NCI-H526 treated with DMSO at 0.1 percent for 48 hours (cell line): ENCODE measurements at regions not wholly inside any gene's neighbourhood (a gene's known extent, or its start where the extent isn't known, plus 50 kb on each side); places are given as distances from the start of the nearest gene placed in this dataset.
A peak's percentile ranks its signal among the peaks of the same experiment; 100 is the strongest.

Experiments used
- DNase-seq: peaks from one replicate; lab custom pipeline; 2025; lab: John Stamatoyannopoulos, UW

DNA sequence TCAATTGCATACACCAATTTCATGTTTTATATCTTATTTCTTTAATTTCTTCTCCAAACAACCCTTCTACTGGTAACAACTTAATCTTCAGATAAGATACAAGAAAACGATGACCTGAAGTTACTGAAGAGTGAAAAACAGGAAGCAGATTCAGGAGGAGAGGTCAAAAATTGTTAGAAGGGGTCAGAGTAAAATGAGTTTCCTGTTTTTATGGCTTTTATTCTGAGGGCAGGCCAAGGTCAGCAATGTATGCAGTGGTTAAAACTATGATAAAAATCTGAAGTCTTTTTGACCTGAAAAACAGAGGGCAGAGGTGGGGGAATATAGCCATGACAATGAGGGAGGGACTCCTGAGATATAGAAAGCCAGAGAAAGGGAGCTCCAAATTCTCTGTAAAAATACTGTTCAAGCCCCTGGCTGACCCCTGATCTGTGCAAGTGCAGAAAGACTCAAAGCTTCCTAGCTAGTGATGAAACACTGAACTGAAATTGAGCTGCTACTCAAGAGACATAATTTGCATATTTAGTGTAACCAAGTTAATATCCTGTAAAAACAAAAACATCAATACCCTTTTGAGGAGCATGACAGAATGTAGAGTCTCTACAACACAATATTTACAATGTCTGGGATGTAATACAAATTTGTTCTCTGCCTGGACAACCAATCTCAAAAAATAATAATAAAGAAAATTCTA, 514.3 kb upstream of the SEL1L start:
- no peak for DNase-seq

DNA sequence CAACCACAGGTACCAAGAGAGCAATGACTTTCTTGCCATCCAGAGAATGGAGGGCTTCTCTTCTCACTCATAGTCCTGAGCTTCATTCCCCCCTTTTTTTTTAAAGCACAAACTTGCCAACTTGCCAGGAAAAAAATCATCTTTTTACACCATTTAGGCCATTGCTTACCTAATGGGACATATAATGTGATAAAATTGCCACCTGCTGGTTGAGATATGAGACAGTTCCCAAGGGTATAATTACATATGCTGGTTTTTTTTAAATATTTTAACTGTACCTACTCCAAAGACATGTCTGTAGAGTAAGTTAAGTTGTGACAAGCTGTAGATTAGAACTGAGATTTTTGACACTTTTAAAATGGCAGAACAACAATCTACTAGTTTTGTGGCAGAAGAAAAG, 519.1 kb upstream of the SEL1L start:
- DNase-seq = no peak

DNA sequence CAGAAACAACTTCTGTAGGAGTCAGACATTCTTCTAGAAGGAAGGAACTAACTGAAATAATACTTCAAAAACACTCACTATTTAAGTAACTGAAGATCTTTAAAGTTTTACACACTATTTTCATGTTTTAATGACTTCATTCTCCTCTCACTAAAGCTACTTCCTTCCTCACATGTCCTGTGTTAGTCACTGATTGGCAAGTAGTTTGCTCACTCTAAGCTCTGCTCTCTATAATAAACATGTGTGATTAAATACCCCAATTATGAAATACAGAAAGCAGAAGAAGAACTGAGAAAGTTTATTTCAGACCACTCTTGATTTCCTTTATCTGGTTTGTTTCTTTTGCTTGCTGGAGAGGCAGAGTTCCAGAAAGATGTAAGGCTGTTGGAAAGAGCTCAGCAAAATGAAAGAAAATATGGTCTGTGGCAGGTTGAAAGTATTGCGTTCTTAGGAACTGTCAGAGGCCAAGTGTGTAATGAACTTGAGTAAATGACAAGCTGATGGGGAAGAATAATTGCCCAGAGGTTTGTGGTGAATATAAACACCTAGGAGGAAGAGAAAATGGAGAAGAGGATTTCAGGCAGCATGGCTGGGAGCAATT, 522.0 kb upstream of the SEL1L start:
- no peak for DNase-seq

DNA sequence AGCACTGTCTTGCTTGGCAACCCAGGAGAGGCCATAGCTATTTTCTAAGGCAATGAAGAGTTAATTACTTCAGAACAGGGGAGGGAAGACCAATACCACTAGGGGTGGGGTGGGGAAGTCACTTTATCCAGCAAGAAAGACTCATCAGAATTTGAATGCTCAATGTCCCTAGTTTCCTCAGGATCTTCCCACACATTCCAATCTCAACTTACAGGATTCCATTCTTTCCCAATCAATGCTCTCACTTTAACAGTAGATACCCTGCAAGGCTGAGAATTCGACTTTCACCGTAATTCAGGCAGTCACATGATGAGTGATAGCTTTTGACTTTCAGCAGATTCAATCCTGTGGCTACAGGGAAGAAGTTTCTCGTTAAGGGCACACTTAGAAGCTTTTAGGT, 526.6 kb upstream of the SEL1L start:
- DNase-seq = no peak

DNA sequence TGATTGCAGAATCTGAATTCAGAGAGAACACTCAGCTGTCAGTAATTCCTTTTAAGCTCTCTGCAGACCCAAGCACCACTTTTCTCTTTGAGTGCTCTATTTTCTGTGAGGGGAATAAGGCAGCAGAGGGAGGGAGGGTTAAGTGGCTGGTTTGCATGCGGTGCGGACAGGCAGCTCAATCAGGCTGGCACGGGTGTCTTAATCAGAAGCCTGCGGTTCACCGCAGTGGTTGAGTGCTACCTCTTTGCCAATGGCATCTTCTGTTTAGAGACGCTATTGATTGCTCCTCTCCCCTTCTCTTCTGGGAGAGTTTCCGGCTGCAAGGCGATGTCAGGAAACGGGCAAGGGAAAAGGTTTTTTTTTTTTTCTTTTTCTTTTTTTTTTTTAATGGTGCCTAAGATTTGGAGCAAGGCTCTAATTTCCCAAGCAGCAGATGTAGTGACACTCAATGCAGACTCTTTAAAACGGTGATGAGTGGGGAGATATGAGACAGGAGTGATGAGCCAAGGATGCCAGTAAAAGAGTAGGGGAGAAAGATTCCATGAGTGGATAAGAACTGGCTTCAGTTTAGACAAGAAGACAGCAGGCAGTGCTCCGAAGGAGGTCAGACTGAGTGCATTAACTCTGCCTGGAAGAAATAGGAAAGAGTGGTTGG, 533.7 kb upstream of the SEL1L start:
- peak; percentile 38 for DNase-seq

DNA sequence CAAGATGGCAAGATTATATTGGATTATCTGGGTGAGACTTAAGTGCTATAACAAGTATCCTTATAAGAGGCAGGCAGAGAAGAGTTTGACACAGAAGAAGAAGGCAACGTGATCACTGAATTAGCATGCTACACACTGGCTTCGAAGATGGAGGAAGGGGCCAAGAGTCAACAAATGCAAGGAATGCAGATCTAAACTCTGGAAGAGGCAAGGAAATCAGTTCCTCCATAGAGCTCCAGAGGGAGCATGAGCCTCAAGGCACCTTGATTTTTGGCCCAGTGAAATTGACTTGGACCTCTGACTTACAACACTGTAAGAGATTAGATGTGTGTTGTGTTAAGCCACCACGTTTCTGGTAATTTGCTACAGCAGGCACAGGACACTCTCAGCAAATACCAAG, 536.4 kb upstream of the SEL1L start:
- DNase-seq = no peak

DNA sequence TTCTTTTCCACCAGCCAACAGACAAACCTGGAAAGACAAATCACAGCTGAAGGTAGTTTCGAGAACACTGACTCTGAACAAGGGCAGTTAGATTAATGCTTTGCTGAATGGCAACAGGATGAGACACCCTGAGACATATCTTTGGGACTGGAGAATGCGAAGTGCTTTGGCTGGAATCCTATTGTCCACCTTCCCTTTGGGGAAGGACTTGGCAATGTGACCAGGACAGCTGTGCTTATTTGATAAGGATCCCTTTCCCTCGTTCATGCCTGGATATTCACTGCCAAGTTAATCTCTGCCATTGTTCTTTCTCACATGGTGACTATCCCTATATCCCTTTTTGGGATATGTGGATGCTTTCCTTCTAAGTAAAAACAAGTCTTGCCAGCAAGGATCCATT, 537.1 kb upstream of the SEL1L start:
- no peak for DNase-seq

DNA sequence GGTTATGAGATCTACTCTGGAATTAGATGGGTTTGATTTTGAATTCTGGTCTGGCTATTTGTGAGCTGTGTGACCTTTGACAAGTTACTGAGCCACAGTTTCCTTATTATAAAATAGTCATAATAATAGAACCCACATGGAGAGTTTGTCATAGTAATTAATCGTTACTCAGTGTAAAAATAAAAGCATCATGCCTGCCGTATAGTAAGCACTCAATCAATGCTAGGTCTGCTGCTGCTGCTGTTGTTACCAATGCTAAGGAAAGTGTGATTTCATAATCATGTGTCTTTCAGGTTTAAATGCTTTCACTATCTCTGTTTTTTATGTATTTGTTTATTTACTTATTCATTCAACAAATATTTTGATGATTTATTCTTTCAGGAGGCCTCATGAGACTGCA, 539.9 kb upstream of the SEL1L start:
- DNase-seq = no peak

DNA sequence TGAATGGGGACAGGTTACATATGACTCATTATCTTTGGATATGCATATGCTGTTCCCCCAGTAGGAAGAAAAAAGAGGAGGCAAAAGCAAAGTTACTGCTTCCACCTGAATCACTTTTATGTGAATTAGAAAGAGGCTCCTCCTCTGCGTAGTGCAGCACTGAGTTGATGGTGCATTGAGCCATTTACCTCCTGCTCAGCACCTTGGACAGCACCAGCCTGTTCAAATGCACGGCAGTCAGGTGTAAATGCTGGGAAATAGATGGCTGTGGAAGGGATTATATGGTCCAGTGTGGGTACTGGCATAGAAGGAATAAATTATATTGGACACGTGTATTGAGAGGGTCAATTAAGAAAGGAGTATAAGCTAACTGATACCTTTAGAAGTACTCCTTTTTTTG, 541.9 kb upstream of the SEL1L start:
- no peak for DNase-seq

DNA sequence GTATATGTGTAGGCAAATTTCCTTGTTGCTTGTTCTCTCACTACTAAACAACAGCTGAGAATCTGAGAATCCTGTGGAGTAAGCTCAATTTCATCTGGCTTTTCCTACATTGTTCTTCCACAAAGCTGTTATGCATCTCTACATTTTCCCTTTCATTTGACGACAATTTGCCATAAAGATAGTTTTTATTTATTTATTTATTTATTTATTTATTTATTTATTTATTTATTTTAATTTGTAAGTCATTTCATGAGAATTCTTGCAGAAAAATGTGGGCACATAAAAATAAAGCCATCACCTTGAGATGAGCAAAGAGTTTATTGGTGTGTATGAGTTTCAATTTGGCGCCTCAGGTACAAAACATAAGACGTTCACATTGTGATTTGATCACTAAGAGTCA, 545.9 kb upstream of the SEL1L start:
- DNase-seq = no peak

DNA sequence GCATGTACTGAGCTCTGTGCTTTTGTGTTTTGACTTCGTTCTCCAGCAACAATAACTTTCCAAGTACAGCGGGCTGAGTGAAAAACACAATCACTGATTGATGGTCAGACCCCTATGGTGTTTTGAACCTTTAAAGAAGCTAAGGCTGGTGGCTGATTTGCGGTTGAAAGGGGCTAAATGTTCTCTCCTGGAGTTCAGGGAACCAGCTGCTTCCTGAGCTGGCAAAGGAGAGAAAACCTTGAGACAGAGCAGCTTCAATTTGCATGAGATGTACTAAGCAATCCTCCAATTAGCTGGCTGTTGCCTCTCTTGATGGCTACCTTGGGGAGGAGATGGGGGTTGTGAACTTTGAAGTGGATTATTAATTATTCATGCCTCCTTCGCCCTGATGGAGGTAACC, 546.7 kb upstream of the SEL1L start:
- no peak for DNase-seq

DNA sequence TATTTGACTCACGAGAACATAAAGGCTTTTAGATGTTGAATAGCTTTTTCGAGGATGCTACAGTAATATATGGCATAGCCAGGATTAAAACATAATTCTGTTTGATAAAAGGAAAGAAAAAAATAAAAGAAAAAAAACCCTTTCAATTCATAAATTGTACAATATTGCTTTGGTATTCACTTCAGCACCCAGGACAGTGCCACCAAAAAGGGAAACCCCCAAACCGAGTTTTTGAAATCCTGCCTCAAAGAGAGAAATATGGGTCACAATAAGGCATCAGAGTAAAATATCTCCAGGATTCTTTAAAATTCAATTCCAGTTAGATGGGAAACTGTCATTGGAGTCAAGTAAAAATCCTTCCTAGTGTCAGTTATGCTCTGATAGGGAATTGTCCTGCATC, 551.2 kb upstream of the SEL1L start:
- DNase-seq = no peak

DNA sequence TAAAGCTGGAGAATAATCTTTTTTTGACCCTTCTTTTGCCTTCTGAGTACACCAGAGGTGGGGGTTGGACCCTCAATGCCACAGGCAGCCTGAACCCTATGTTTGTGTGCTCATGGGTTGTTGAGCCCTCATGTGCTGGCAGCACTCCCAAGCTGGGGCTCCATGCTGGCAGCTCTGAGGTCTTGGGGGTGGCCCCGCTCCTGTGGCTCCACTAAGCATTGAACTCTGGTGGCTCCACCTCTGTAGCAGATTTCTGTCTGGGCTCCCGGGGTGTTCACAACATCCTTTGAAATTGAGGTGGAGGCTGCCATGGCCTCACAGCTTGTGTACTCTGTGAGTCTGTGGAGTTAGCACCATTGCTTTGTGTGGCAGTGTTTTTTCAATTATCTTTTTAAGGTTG, 557.4 kb upstream of the SEL1L start:
- DNase-seq = no peak

DNA sequence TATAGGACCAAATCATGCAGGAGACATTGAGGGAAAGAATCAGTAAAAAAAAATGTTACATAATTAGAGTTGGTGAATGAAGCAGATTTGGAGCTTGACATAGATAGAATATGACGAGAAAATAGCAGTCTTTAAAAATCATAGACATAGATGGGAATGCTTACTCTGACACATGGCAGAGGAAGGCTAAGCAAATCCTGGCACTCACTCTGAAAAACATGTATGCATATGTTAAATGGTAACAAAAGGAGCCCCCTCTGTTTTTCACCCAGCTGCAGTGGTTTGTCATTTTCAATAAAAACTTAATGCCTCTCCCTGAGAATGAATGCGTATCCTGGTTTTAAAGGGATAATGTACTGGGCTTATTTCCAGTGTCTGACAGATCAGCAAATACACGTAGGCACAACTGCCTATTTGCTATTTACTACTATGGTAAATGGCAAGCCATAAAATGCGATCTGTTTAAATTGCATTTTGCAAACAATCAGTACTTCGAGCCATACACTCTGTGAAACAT, 561.2 kb upstream of the SEL1L start:
- no peak for DNase-seq

DNA sequence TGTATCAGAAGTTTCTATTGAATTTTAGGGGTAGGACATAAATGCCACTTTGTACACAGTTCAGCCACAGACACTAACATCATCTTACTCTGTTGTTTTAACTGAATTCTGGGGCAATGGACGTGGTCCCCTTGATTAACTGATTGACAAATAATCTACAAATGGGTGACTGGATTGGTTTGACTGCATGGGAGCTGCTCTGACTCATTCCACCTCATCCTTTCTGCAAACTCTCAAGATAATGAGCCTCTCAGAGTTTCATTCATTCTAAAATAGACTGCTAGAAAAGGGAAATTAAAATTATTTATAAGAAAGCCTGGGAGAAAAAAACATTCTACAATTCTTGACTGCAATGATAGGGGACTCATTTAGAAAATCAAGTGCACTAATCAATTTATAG, 570.4 kb upstream of the SEL1L start:
- DNase-seq = no peak

DNA sequence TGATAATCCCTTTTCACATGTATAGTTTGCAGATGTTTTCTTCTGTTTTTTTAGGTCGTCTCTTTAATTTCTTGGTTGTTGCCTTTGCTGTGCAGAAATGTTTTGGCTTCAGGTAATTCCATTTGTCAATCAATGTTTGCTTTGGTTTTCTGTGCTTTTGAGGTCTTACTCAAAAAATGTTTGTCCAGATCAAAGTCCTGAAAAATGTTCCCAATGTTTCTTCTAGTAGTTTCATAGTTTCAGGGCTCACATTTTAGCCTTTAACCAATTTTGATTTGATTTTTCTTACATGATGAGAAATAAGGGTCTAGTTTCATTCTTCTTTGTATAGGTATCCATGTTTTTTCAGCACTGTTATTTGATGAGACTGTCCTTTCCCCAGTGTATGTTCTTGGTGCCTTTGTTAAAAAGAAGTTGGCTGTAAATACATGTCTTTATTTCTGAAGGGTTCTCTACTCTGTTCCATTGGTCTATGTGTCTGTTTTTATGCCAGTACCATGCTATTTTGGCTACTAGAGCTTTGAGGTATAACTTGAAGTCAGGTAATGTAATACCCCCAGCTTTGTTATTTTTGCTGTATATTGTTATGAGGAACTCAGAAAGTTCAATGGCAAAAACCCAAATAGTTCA, 578.7 kb upstream of the SEL1L start:
- no peak for DNase-seq

DNA sequence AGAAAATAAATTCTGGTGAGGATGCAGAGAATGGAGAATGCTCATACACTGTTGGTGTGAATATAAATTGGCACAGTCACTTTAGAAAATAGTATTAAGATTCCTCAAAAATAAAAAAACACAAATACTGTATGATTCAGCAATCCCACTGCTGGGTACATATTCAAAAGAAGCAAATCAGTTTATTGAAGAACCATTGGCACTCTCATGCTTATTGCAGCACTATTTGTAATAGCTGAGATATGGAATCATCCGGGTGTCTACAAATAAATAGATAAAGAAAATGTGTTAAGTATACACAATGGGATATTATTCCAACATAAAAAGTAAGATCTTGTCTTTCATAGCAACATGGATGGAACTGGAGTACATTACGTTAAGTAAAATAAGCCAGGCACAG, 579.4 kb upstream of the SEL1L start:
- DNase-seq = no peak

DNA sequence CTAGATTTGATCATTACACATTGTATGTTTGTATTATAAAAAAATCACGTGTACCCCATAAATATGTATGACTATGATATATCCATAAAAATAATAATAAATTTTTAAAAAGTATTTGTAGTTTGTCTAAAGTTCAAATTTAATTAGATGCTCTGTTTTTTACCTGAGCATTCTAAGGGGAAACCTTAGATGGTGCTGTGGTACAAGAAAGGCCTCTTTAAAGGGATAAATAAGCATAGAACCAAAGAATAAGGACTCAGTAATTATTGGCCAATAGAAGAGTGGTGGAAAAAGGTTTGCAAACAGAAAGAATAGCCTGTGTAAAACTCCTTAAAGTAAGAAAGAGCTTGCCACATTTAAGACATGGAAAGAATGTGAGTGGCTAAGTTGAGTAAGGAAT, 580.1 kb upstream of the SEL1L start:
- no peak for DNase-seq

DNA sequence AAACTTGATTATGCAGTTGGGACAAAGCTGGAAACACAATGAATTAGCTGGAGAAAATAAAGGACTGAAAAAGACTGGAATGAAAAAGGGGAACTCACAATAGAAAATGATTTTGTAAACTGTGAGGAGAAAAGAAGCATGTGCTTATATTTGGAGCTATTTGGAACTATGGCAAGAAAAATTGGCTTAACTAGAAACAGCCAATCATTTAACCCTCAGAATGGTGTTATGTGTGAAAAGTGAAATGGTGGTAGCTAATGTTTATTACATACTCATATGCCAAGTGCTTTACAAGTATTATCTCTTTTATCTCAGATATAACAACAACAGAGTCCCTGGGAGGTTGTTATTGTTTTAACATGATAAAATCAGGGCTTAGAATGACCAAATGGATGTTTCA, 583.1 kb upstream of the SEL1L start:
- DNase-seq = no peak

DNA sequence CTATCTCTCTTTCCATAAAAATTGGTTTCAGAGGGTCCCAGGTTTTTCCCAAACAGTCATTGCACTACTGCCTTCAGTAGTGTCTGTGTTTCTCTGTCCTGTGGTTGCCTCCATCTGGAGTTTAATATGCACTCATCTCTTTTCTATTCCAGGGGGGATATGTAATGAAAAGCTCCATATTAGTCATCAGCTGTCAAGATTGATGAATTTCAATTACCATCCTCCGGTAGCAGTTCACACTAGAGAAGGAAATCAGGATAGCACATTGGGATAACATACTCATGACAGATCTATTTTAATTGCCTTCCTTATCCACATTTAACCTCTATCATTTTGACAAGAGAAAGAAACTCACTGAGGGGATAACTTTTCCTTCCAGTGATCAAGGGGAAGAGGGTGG, 589.0 kb upstream of the SEL1L start:
- no peak for DNase-seq

DNA sequence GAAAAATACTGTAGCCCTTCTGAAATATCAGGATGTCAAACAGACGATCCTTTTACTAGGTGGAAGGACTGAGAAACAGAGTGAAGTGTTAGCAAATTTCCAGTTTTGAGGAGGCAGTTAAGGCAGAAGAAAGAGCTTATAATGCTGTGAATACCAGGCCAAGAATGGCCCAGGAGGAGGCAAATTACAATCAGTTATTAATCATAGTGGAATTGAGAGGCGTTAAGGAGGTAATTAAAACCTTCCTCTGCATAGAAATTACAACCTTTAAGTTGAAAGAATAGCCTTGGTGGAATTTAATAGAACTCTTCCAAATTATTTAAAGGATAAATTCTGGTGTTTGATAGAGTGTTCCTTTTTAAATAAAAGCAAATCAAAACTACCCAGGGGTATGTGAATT, 590.9 kb upstream of the SEL1L start:
- no peak for DNase-seq

DNA sequence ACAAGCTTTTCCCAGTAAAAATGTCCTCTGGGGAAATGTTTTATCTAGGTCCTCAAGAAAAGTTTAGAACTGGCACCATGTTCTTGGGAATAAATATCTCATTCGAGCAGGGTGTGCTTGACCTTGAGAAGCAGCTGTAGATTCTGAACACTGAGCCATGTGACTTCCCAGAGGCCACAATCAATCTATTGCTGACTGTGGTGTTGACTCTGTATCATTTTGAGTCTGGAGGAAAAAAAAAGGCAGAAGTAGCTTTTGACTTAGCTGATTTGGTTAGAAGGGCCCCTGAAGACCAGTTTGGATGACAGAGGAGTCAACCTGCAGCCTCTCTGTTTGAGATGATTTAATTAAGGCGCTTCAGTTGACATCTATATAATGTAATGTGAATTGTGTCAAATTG, 592.4 kb upstream of the SEL1L start:
- DNase-seq = no peak

DNA sequence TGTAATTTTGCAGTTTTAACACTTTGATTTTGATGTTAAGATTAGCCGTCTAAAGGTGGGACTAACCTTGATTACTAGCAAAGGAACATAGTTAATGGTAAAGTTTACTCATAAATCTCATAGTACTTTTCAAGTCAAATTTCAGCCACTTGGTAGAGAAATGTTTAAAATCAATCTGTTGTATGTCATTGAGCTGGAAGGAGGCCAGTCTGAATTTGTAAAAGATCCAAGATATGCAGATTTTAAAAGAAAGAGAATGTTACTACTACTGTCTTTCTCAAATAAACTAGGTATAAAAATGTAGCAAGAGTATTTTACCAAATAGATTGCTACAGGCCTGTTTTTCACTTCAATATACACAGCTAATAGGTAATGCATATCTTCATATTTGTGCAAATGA, 600.8 kb upstream of the SEL1L start:
- no peak for DNase-seq
